Vagina (tissue), 2 donors: ENCODE measurements at regions not wholly inside any gene's neighbourhood (a gene's known extent, or its start where the extent isn't known, plus 50 kb on each side); places are given as distances from the start of the nearest gene placed in this dataset.

Experiments used
- POLR2A ChIP-seq, 2 donors: fragments of 450-650 bp; IDR thresholded peaks; one replicate each; pipeline ENCODE4 v1.6.1; 2017; ENCODE audit warnings: antibody characterized with exemption in 2 of 2, mild to moderate bottlenecking in 2 of 2, moderate library complexity in 2 of 2
- POLR2AphosphoS5 ChIP-seq, 2 donors: sonication (generic); formaldehyde crosslinking; IDR thresholded peaks; one replicate each; pipeline ENCODE4 v1.9.0; 2017; ENCODE audit warnings: antibody characterized with exemption in 2 of 2, mild to moderate bottlenecking in 2 of 2, low read depth in 1 of 2; ENCODE audit not compliant: insufficient read depth in 1 of 2
- TF ChIP-seq, protein P1 (sequence below), 3 experiments: fragments of 450-650 bp in 2 of 3; fragments of 200-600 bp in 1 of 3; sonication (generic) in 1 of 3; IDR thresholded peaks; one replicate each; pipeline ENCODE4 v1.5.1; 2017 to 2019; ENCODE audit warnings: antibody characterized with exemption in 3 of 3, mild to moderate bottlenecking in 2 of 3, moderate library complexity in 2 of 3

- TF ChIP-seq, protein P1, sequence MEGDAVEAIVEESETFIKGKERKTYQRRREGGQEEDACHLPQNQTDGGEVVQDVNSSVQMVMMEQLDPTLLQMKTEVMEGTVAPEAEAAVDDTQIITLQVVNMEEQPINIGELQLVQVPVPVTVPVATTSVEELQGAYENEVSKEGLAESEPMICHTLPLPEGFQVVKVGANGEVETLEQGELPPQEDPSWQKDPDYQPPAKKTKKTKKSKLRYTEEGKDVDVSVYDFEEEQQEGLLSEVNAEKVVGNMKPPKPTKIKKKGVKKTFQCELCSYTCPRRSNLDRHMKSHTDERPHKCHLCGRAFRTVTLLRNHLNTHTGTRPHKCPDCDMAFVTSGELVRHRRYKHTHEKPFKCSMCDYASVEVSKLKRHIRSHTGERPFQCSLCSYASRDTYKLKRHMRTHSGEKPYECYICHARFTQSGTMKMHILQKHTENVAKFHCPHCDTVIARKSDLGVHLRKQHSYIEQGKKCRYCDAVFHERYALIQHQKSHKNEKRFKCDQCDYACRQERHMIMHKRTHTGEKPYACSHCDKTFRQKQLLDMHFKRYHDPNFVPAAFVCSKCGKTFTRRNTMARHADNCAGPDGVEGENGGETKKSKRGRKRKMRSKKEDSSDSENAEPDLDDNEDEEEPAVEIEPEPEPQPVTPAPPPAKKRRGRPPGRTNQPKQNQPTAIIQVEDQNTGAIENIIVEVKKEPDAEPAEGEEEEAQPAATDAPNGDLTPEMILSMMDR (IDR thresholded peaks at IDR 0.05) = no peak
- TF ChIP-seq POLR2AphosphoS5 (IDR thresholded peaks at IDR 0.05; ENCODE audit: insufficient read depth in 1 of 2, low read depth in 1 of 2) (no peak), POLR2A (IDR thresholded peaks at IDR 0.05) (no peak)
Observed at GRCh38 chr4:110730318-110730717, 107.4 kb upstream of the PITX2 start.
